ENCODE measurements at regions not wholly inside any gene's neighbourhood (a gene's known extent, or its start where the extent isn't known, plus 50 kb on each side); places are given as distances from the start of the nearest gene placed in this dataset.

DNA sequence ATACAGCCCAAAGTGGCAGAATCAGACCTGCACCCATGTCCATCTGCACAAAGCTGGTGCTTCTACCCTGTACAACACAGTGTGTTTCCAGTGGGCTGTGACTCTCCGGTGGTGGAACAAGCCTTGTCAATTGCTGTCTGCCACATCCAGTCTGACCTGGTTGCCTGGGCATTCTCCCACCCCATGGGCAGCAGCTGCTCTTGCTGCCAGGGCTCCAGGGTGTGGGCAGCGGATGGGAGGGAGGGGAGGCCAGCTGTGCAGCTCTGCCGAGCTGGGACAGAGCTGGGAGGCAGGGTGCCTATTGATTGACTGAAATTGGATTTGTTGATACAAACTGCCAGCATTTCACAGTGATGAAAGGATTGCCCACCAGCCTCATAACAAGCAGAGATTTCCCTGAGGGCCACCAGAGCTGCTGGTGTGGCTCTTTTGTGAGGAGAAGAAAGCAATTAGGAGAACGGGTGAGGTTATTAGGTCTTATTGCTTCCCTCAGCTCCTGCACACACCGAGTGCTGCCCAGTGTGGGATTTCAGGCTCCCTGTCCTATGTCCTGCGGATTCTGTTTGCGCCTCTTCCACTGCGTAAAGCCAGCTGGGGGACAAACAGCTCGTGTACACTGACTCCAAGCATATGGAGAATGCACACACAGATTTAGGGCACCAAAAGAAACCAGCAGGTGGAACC lies 150.8 kb downstream of the NRN1 start:
- H3K36me3 ChIP-seq (ENCODE audit: control insufficient read depth in 2 of 2, extremely low read depth in 1 of 2, insufficient read depth in 2 of 2, low read length in 2 of 2) = no peaks in the 10 kb centered on the region
- no peaks in the 10 kb centered on the region for H3K9me1 ChIP-seq (ENCODE audit: control insufficient read depth, extremely low read depth, insufficient read depth, low read length)
- H3K9me3 ChIP-seq (ENCODE audit: control insufficient read depth, low read depth, low read length) = no peaks in the 10 kb centered on the region
- H3K4me1 ChIP-seq (ENCODE audit: control insufficient read depth, extremely low read depth, insufficient read depth, low read length) = no peaks in the 10 kb centered on the region
- no peaks in the 10 kb centered on the region for H4K20me1 ChIP-seq (ENCODE audit: control insufficient read depth, extremely low read depth, insufficient read depth, low read length)
- H3K79me2 ChIP-seq (ENCODE audit: control insufficient read depth, insufficient read depth, low read length) = no peaks in the 10 kb centered on the region
- dilution Hi-C loops (cut with MboI; ENCODE audit: extremely low pct_ligation_motif_present, low sequenced_read_pairs) = no loop called here
- H2AFZ ChIP-seq (ENCODE audit: control insufficient read depth, low read length) = no peak overlapping the region
- TF ChIP-seq EZH2 (IDR thresholded peaks at IDR 0.05; ENCODE audit: low read length) = no peak
- no peak for TF ChIP-seq CTCF (optimal IDR thresholded peaks at IDR 0.05 in 1 of 3, IDR thresholded peaks at IDR 0.05 in 1 of 3, conservative IDR thresholded peaks at IDR 0.05 in 1 of 3; ENCODE audit: extremely low read depth in 1 of 3, insufficient read depth in 2 of 3, low read length in 3 of 3)
- no peak overlapping the region for H3K27ac ChIP-seq (ENCODE audit: control insufficient read depth, insufficient read depth, low read length)
- DNase-seq (ENCODE audit: low read depth, low spot score) = no peak
- no peak overlapping the region for H3K9ac ChIP-seq (ENCODE audit: control insufficient read depth, extremely low read depth, insufficient read depth, low read length)
- peaks cover 5% of the 10 kb centered on the region for H3K27me3 ChIP-seq (ENCODE audit: control insufficient read depth, extremely low read depth, insufficient read depth, low read length)
- no peak overlapping the region for H3K4me2 ChIP-seq (ENCODE audit: control insufficient read depth, extremely low read depth, insufficient read depth, low read depth, low read length)
- FAIRE-seq = no peak
- H3K4me3 ChIP-seq (ENCODE audit: control insufficient read depth in 2 of 3, extremely low read depth in 1 of 3, insufficient read depth in 2 of 3, low read depth in 1 of 3, low read length in 3 of 3) = no peak overlapping the region

DNA sequence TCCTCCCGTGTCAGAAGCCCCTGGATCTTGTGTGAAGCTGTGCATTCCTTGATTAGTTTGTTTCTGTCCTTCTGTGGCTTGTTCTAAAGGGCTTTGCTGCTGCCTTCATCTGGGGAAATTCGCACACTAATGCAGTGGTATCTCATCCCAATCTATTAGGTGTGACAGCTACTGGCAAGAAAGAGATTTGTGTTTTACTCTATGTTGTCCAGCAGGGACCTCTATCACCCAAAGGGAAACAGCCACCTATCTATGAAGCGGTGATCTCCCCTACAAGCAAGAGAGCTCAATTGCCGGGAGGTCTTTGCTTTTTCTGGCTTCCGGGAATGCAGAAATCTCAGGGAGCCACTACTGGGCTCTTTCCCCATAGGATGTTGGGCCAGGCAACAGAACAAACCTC lies 151.8 kb downstream of the NRN1 start:
- Histone ChIP-seq H3K36me3 (ENCODE audit: control insufficient read depth in 2 of 2, extremely low read depth in 1 of 2, insufficient read depth in 2 of 2, low read length in 2 of 2) (no peaks in the 10 kb centered on the region), H3K4me3 (ENCODE audit: control insufficient read depth in 2 of 3, extremely low read depth in 1 of 3, insufficient read depth in 2 of 3, low read depth in 1 of 3, low read length in 3 of 3) (no peak overlapping the region), H2AFZ (ENCODE audit: control insufficient read depth, low read length) (no peak overlapping the region), H4K20me1 (ENCODE audit: control insufficient read depth, extremely low read depth, insufficient read depth, low read length) (no peaks in the 10 kb centered on the region), H3K27me3 (ENCODE audit: control insufficient read depth, extremely low read depth, insufficient read depth, low read length) (peaks cover 15% of the 10 kb centered on the region), H3K4me1 (ENCODE audit: control insufficient read depth, extremely low read depth, insufficient read depth, low read length) (no peaks in the 10 kb centered on the region), H3K9me1 (ENCODE audit: control insufficient read depth, extremely low read depth, insufficient read depth, low read length) (no peaks in the 10 kb centered on the region), H3K9ac (ENCODE audit: control insufficient read depth, extremely low read depth, insufficient read depth, low read length) (no peak overlapping the region), H3K4me2 (ENCODE audit: control insufficient read depth, extremely low read depth, insufficient read depth, low read depth, low read length) (no peak overlapping the region), H3K27ac (ENCODE audit: control insufficient read depth, insufficient read depth, low read length) (no peak overlapping the region), H3K9me3 (ENCODE audit: control insufficient read depth, low read depth, low read length) (no peaks in the 10 kb centered on the region), H3K79me2 (ENCODE audit: control insufficient read depth, insufficient read depth, low read length) (no peaks in the 10 kb centered on the region)
- dilution Hi-C loops (cut with MboI; ENCODE audit: extremely low pct_ligation_motif_present, low sequenced_read_pairs) = no loop called here
- TF ChIP-seq CTCF (optimal IDR thresholded peaks at IDR 0.05 in 1 of 3, IDR thresholded peaks at IDR 0.05 in 1 of 3, conservative IDR thresholded peaks at IDR 0.05 in 1 of 3; ENCODE audit: extremely low read depth in 1 of 3, insufficient read depth in 2 of 3, low read length in 3 of 3) (no peak), EZH2 (IDR thresholded peaks at IDR 0.05; ENCODE audit: low read length) (no peak)
- FAIRE-seq (no peak), DNase-seq (ENCODE audit: low read depth, low spot score) (no peak)

All from keratinocyte (primary cell).